Esophagus squamous epithelium (tissue), 4 donors: ENCODE measurements at regions not wholly inside any gene's neighbourhood (a gene's known extent, or its start where the extent isn't known, plus 50 kb on each side); places are given as distances from the start of the nearest gene placed in this dataset.

Experiments used
- POLR2A ChIP-seq, 4 donors: fragments of 450-650 bp; IDR thresholded peaks; one replicate each; pipeline ENCODE4 v1.6.1; 2017; ENCODE audit warnings: antibody characterized with exemption in 4 of 4, mild to moderate bottlenecking in 4 of 4, moderate library complexity in 3 of 4
- TF ChIP-seq, protein P1 (sequence below), 6 experiments: fragments of 450-650 bp in 4 of 6; fragments of 200-600 bp in 2 of 6; sonication (generic) in 2 of 6; IDR thresholded peaks; one replicate each; pipeline ENCODE4 v1.5.1; 2016 to 2019; ENCODE audit warnings: antibody characterized with exemption in 6 of 6, mild to moderate bottlenecking in 4 of 6, moderate library complexity in 4 of 6

DNA sequence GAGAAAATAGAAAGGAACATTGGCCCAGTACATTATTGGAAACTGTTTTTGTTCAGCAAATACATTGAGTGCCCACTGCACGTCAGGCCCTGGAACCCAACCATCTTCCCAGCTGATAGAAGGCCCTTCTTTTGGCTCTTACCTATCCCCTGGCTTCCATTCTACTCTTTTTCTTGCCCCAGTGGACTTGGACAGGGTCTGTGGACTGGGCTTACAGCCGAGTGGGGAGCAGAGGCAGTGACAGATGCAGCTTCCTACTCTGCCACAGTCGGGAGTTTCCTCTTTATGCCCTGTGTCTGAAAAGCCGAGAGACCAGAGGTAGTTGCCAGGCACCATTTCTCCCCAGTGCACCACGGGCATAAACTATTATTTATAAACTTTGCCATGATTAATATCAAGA lies 70.4 kb downstream of the ARHGAP35 start:
- TF ChIP-seq, protein P1, sequence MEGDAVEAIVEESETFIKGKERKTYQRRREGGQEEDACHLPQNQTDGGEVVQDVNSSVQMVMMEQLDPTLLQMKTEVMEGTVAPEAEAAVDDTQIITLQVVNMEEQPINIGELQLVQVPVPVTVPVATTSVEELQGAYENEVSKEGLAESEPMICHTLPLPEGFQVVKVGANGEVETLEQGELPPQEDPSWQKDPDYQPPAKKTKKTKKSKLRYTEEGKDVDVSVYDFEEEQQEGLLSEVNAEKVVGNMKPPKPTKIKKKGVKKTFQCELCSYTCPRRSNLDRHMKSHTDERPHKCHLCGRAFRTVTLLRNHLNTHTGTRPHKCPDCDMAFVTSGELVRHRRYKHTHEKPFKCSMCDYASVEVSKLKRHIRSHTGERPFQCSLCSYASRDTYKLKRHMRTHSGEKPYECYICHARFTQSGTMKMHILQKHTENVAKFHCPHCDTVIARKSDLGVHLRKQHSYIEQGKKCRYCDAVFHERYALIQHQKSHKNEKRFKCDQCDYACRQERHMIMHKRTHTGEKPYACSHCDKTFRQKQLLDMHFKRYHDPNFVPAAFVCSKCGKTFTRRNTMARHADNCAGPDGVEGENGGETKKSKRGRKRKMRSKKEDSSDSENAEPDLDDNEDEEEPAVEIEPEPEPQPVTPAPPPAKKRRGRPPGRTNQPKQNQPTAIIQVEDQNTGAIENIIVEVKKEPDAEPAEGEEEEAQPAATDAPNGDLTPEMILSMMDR (IDR thresholded peaks at IDR 0.05): no peak
- TF ChIP-seq POLR2A (IDR thresholded peaks at IDR 0.05): no peak
